ENCODE measurements at regions not wholly inside any gene's neighbourhood (a gene's known extent, or its start where the extent isn't known, plus 50 kb on each side); places are given as distances from the start of the nearest gene placed in this dataset.

GRCh38 chr1:30400507-30400906 lies 322.9 kb downstream of the MATN1 start:
- DNase-seq, result no peak

GRCh38 chr1:30399026-30399425 lies 324.4 kb downstream of the MATN1 start:
- DNase-seq, result no peak

GRCh38 chr1:30397576-30397975 lies 325.8 kb downstream of the MATN1 start:
- no peak for DNase-seq

GRCh38 chr1:30395631-30396030 lies 327.8 kb downstream of the MATN1 start:
- DNase-seq, result no peak

- no peak for DNase-seq
These were observed 335.0 kb downstream of the MATN1 start for GRCh38 chr1:30388386-30388785.

- no peak for DNase-seq
These were observed 337.0 kb downstream of the MATN1 start for GRCh38 chr1:30386156-30386926.

- no peak for DNase-seq
These were observed 338.0 kb downstream of the MATN1 start for GRCh38 chr1:30385246-30385995.

- DNase-seq, result no peak
These were observed 338.8 kb downstream of the MATN1 start for GRCh38 chr1:30384286-30385245.

GRCh38 chr1:30383221-30383711 lies 340.1 kb downstream of the MATN1 start:
- DNase-seq, result no peak

GRCh38 chr1:30382496-30382895 lies 340.9 kb downstream of the MATN1 start:
- DNase-seq, result no peak

- DNase-seq, result no peak
These were observed 341.6 kb downstream of the MATN1 start for GRCh38 chr1:30381671-30382365.

GRCh38 chr1:30381266-30381665 lies 342.1 kb downstream of the MATN1 start:
- no peak for DNase-seq

GRCh38 chr1:30380625-30380984 lies 342.8 kb downstream of the MATN1 start:
- no peak for DNase-seq

- DNase-seq, result peak; percentile 63
These were observed 343.4 kb downstream of the MATN1 start for GRCh38 chr1:30379684-30380624.

GRCh38 chr1:30378991-30379581 lies 344.3 kb downstream of the MATN1 start:
- no peak for DNase-seq

- DNase-seq, result no peak
These were observed 345.3 kb downstream of the MATN1 start for GRCh38 chr1:30378003-30378596.

- no peak for DNase-seq
These were observed 346.0 kb downstream of the MATN1 start for GRCh38 chr1:30377230-30378002.

GRCh38 chr1:30376054-30376697 lies 347.2 kb downstream of the MATN1 start:
- no peak for DNase-seq

- no peak for DNase-seq
These were observed 348.2 kb downstream of the MATN1 start for GRCh38 chr1:30375156-30375555.

Measured in CD4-positive, alpha-beta T cell treated with Interleukin-12 subunit alpha and Interleukin-12 subunit beta, for 1 hour (primary cell).